HG02870 (cell line): ENCODE measurements at regions not wholly inside any gene's neighbourhood (a gene's known extent, or its start where the extent isn't known, plus 50 kb on each side); places are given as distances from the start of the nearest gene placed in this dataset.
"Not testable (repeated sequence)": the region's sequence is repeated elsewhere in the genome, so short reads cannot be mapped to it uniquely, and the experiment has no call there.

Experiments used
- ATAC-seq: cut with Tn5 transposase; IDR thresholded peaks from one replicate; pipeline ENCODE4 v1.9.1; 2021; ENCODE audit warnings: mild to moderate bottlenecking, moderate library complexity; ENCODE audit not compliant: unreplicated experiment

- ATAC-seq = no peak
Measured at GRCh38 chr2:228956701-228957474, 314.2 kb downstream of the PID1 start.

GRCh38 chr2:228949831-228950230 is 321.3 kb downstream of the PID1 start:
- no peak for ATAC-seq

GRCh38 chr2:228945710-228946109 is 325.4 kb downstream of the PID1 start:
- no peak for ATAC-seq

GRCh38 chr2:228942856-228943255 is 328.2 kb downstream of the PID1 start:
- ATAC-seq = no peak

- ATAC-seq = no peak
Measured at GRCh38 chr2:228938629-228939028, 332.5 kb downstream of the PID1 start.

GRCh38 chr2:228927028-228928010 is 343.8 kb downstream of the PID1 start:
- ATAC-seq = no peak

- no peak for ATAC-seq
Measured at GRCh38 chr2:228919808-228920207, 351.3 kb downstream of the PID1 start.

GRCh38 chr2:228917220-228917619 is 353.9 kb downstream of the PID1 start:
- no peak for ATAC-seq

GRCh38 chr2:228916416-228917090 is 354.5 kb downstream of the PID1 start:
- no peak for ATAC-seq

GRCh38 chr2:228913176-228913575 is 357.9 kb downstream of the PID1 start:
- ATAC-seq = no peak

GRCh38 chr2:228910872-228911271 is 360.2 kb downstream of the PID1 start:
- not testable (repeated sequence) for ATAC-seq

- no peak for ATAC-seq
Measured at GRCh38 chr2:228902176-228902575, 368.9 kb downstream of the PID1 start.

- ATAC-seq = no peak
Measured at GRCh38 chr2:228901531-228901930, 369.6 kb downstream of the PID1 start.

- ATAC-seq = no peak
Measured at GRCh38 chr2:228878138-228878537, 392.9 kb downstream of the PID1 start.

- no peak for ATAC-seq
Measured at GRCh38 chr2:228876276-228876675, 394.8 kb downstream of the PID1 start.

- ATAC-seq = no peak
Measured at GRCh38 chr2:228875152-228875900, 395.8 kb downstream of the PID1 start.

GRCh38 chr2:228871012-228871411 is 400.1 kb downstream of the PID1 start:
- ATAC-seq = no peak

- ATAC-seq = no peak
Measured at GRCh38 chr2:228869636-228870264, 401.3 kb downstream of the PID1 start.

GRCh38 chr2:228867406-228867805 is 403.7 kb downstream of the PID1 start:
- ATAC-seq = no peak

- ATAC-seq = no peak
Measured at GRCh38 chr2:228866781-228867180, 404.3 kb downstream of the PID1 start.
